ENCODE measurements at regions not wholly inside any gene's neighbourhood (a gene's known extent, or its start where the extent isn't known, plus 50 kb on each side); places are given as distances from the start of the nearest gene placed in this dataset.

DNA sequence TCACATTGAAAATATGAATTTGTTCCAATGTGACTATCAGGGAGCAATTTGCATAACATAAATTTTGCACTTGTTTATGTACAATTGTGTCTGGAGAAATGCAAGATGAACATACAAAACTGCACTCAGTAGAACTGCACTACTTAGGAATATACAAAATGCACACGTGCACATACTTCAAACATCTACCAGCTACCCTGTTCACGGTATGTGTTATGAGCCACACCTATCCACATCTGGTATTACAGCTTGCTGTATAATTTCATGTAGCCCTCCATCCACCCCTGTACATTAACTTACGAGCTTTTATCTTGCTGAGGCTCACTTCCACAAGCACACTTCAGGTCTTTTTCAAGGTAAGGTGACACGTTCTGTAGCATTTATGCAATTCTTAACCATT is 373.5 kb upstream of the ZEB2 start:
- TF ChIP-seq, protein P1, sequence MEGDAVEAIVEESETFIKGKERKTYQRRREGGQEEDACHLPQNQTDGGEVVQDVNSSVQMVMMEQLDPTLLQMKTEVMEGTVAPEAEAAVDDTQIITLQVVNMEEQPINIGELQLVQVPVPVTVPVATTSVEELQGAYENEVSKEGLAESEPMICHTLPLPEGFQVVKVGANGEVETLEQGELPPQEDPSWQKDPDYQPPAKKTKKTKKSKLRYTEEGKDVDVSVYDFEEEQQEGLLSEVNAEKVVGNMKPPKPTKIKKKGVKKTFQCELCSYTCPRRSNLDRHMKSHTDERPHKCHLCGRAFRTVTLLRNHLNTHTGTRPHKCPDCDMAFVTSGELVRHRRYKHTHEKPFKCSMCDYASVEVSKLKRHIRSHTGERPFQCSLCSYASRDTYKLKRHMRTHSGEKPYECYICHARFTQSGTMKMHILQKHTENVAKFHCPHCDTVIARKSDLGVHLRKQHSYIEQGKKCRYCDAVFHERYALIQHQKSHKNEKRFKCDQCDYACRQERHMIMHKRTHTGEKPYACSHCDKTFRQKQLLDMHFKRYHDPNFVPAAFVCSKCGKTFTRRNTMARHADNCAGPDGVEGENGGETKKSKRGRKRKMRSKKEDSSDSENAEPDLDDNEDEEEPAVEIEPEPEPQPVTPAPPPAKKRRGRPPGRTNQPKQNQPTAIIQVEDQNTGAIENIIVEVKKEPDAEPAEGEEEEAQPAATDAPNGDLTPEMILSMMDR (IDR thresholded peaks at IDR 0.05), result no peak
- ATAC-seq (ENCODE audit: low FRiP score) (no peak), DNase-seq (ENCODE audit: low spot score) (no peak)

DNA sequence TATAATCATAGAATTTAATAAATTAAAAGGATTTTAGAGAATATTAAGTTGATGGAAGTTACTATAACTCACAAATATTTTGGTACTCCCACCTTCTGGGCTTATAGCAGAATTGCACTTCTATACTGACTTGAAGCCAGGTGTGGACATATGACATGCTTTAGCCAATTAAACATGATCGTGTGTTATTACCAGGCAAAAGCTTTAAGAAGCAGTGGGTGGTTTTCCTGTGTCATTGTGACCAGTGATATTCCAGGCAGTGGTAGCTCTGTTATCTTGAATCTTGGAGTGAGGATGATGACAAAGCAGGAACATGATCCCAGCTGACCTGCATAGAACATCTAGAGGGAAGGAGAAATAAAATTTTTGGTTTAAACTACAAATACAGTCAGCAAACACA is 370.9 kb upstream of the ZEB2 start:
- TF ChIP-seq, protein P1 (IDR thresholded peaks at IDR 0.05), result no peak
- DNase-seq (ENCODE audit: low spot score), result no peak
- ATAC-seq (ENCODE audit: low FRiP score), result no peak

DNA sequence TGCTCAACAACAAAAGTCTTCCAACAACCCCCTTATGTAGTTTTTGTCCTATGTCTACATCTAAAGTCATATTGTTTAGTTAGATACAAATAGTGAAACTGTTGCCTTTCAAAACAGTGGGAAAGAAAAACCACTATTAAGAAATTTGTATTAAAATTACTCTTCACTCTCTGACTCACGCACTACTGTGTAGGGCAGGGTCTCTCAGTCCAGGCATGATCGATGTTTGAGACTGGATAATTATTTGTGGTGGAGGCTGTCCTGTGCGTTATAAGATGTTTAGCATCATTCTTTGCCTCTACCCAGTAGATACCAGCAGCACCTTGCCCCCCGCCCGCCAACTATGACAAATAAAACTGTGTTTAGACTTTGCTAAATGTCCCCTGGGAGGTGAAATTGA is 369.4 kb upstream of the ZEB2 start:
- DNase-seq (ENCODE audit: low spot score) (no peak), ATAC-seq (ENCODE audit: low FRiP score) (no peak)
- TF ChIP-seq, protein P1 (IDR thresholded peaks at IDR 0.05), result no peak

DNA sequence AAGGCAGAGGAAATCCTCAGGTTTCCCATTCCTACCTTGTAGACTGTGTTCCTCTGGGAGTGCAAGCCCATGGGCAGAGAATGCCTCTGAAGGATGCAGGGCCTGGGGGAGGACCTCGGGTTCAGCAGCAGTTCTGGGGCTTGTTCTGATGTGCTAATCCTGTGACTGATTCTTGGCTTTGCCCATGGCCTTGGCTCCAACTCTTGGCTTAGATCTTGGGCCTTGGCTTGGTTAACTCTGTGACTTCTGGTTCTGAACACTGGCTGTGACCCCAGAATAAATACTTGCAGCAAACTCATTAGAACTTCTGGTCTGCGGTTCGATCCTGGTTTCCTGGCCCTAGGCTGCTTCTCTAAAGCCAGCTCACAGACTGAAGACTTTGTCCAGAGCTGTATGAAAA is 366.9 kb upstream of the ZEB2 start:
- TF ChIP-seq, protein P1 (IDR thresholded peaks at IDR 0.05), result no peak
- ATAC-seq (ENCODE audit: low FRiP score) (no peak), DNase-seq (ENCODE audit: low spot score) (no peak)

DNA sequence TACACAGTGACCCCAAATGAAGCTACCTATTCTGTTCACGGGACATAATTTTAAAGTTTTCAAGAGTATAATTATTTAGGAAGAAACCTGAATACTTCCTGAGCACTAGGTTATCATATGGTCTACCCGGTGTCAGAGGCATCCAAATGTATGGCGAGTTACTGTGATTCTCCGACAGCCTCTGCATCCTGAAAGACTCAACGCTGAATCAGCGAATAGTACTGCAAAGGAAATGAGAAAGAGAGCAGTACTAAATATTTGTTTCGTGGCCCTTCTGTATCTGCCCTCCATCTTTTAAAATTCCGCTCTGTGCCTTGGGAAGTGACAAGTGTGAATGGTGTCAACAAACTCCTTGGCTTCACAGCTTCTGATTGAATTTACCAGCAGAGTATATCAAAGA is 358.0 kb upstream of the ZEB2 start:
- TF ChIP-seq, protein P1 (IDR thresholded peaks at IDR 0.05), result no peak
- ATAC-seq (ENCODE audit: low FRiP score) (no peak), DNase-seq (ENCODE audit: low spot score) (no peak)

DNA sequence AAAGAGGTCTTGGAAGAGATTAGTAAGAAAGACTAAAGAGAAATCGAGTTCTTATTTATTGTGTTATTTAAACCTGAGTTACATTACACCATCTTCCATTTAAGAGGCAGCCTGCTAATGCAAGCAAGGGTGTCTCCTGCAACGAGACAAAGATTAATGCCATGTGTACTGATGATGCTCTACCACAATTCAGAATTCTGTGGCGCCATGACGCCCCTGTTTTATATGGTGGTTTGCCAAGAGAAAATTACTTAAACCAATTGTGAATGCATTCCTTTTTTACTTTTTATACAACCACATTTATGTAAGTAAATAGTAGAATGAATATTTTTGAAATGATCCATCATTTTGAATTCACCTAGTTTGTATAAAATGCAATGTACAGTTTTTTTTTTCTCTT is 356.1 kb upstream of the ZEB2 start:
- DNase-seq (ENCODE audit: low spot score), result no peak
- TF ChIP-seq, protein P1 (IDR thresholded peaks at IDR 0.05), result no peak
- ATAC-seq (ENCODE audit: low FRiP score), result no peak

DNA sequence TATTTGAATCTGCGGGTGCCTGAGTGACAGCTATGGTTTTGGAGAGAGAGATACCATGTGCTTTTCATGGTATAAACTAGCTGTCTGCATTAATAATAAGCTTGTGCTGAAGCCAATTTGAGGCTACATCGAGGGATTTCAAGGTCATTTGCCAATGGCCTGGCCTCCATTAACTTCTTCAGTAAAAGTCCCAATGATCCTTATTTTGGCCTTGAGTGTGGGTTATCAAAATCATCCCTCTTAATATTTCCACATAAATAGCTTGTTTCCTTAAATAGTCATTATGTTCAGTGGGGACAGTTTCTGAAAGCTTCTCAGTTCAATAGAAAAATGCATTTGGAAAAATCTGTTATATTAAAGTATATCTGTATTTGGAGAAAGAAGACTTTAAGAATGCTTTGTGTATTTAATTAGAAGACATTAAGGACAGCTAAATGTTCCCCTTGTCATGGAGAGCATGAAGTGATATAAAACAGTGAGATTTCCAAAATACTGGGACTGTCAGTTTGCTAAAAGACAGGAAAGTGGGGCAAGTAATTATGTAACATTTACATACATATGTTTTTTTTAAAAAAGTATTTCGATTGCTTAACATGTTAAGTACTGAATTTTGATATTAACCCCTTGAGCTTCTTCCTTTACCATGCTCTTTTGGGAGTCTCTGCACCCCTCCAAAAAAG is 355.5 kb upstream of the ZEB2 start:
- DNase-seq (ENCODE audit: low spot score) (no peak), ATAC-seq (ENCODE audit: low FRiP score) (no peak)
- TF ChIP-seq, protein P1 (IDR thresholded peaks at IDR 0.05), result no peak

Measured in omental fat pad (tissue), 3 donors.